ENCODE measurements at regions not wholly inside any gene's neighbourhood (a gene's known extent, or its start where the extent isn't known, plus 50 kb on each side); places are given as distances from the start of the nearest gene placed in this dataset.
A peak's percentile ranks its signal among the peaks of the same experiment; 100 is the strongest.

GRCh38 chr4:66667249-66667648, 878.1 kb downstream of the CENPC start:
- FAIRE-seq, result no peak

GRCh38 chr4:66662620-66663019, 882.7 kb downstream of the CENPC start:
- no peak for FAIRE-seq

- no peak for FAIRE-seq
Measured at GRCh38 chr4:66658809-66659208, 886.5 kb downstream of the CENPC start.

GRCh38 chr4:66655505-66655904, 889.8 kb downstream of the CENPC start:
- FAIRE-seq, result no peak

- no peak for FAIRE-seq
Measured at GRCh38 chr4:66653937-66654336, 891.4 kb downstream of the CENPC start.

- FAIRE-seq, result no peak
Measured at GRCh38 chr4:66649236-66649635, 896.1 kb downstream of the CENPC start.

- FAIRE-seq, result no peak
Measured at GRCh38 chr4:66647926-66648325, 897.4 kb downstream of the CENPC start.

- FAIRE-seq, result no peak
Measured at GRCh38 chr4:66647476-66647875, 897.8 kb downstream of the CENPC start.

GRCh38 chr4:66640233-66640990, 904.9 kb downstream of the CENPC start:
- FAIRE-seq, result no peak

GRCh38 chr4:66639361-66639760, 905.9 kb downstream of the CENPC start:
- no peak for FAIRE-seq

- no peak for FAIRE-seq
Measured at GRCh38 chr4:66636349-66636748, 909.0 kb downstream of the CENPC start.

- FAIRE-seq, result no peak
Measured at GRCh38 chr4:66633477-66633876, 911.8 kb downstream of the CENPC start.

- FAIRE-seq, result no peak
Measured at GRCh38 chr4:66629927-66630326, 915.4 kb downstream of the CENPC start.

- no peak for FAIRE-seq
Measured at GRCh38 chr4:66628146-66628545, 917.2 kb downstream of the CENPC start.

- no peak for FAIRE-seq
Measured at GRCh38 chr4:66625480-66625879, 919.8 kb downstream of the CENPC start.

GRCh38 chr4:66613591-66613990, 931.7 kb downstream of the CENPC start:
- FAIRE-seq, result no peak

- FAIRE-seq, result no peak
Measured at GRCh38 chr4:66609014-66609413, 936.3 kb downstream of the CENPC start.

- FAIRE-seq, result no peak
Measured at GRCh38 chr4:66606908-66607307, 936.6 kb upstream of the EPHA5 start.

GRCh38 chr4:66606215-66606614, 935.9 kb upstream of the EPHA5 start:
- no peak for FAIRE-seq

GRCh38 chr4:66604192-66604591, 933.9 kb upstream of the EPHA5 start:
- FAIRE-seq, result no peak

- peak; percentile 51 for FAIRE-seq
Measured at GRCh38 chr4:66602622-66603021, 932.3 kb upstream of the EPHA5 start.

GRCh38 chr4:66591968-66592367, 921.7 kb upstream of the EPHA5 start:
- no peak for FAIRE-seq

GRCh38 chr4:66590488-66591215, 920.4 kb upstream of the EPHA5 start:
- FAIRE-seq, result no peak

GRCh38 chr4:66589183-66589582, 918.9 kb upstream of the EPHA5 start:
- FAIRE-seq, result no peak

- FAIRE-seq, result no peak
Measured at GRCh38 chr4:66585767-66586166, 915.5 kb upstream of the EPHA5 start.
